A673 (cell line): ENCODE measurements at regions not wholly inside any gene's neighbourhood (a gene's known extent, or its start where the extent isn't known, plus 50 kb on each side); places are given as distances from the start of the nearest gene placed in this dataset.
"Not testable (repeated sequence)": the region's sequence is repeated elsewhere in the genome, so short reads cannot be mapped to it uniquely, and the experiment has no call there.

Experiments
- BruUV-seq: library from RNA; stranded (reverse); fragments of 400-500 nt; replicated peaks from 2 replicates; lab custom pipeline; 2021; lab: Mats Ljungman, UMichigan
- CTCF ChIA-PET: fragments of 300-600 bp; sonication (Branson Sonifier 250); formaldehyde crosslinking; loops from one replicate; lab custom pipeline; 2022; ENCODE audit warnings: antibody characterized with exemption; lab: Charles Lee
- POLR2A ChIA-PET: fragments of 300-600 bp; sonication (Branson Sonifier 250); formaldehyde crosslinking; loops from one replicate; lab custom pipeline; 2022; ENCODE audit warnings: antibody characterized with exemption; ENCODE audit not compliant: low non-redundant PET; lab: Charles Lee
- DNase-seq: peaks from one replicate; pipeline ENCODE4 v3.0.0-alpha.2; 2015; ENCODE audit warnings: low spot score
- H3K27ac ChIP-seq: fragments of 200-600 bp; sonication (generic); 2 replicates; pipeline ENCODE4 v1.5.1; 2016; ENCODE audit warnings: mixed run types, low read depth, mild to moderate bottlenecking, mixed read lengths, antibody characterized with exemption, low read length; ENCODE audit not compliant: poor library complexity, severe bottlenecking
- H3K27me3 ChIP-seq: fragments of 200-600 bp; sonication (generic); replicated peaks from 2 replicates; pipeline ENCODE4 v1.6.1; 2017; ENCODE audit warnings: mixed run types, low read depth, mild to moderate bottlenecking, mixed read lengths, antibody characterized with exemption, low read length; ENCODE audit not compliant: insufficient read depth, poor library complexity
- H3K36me3 ChIP-seq: fragments of 200-600 bp; sonication (generic); 2 replicates; pipeline ENCODE4 v1.6.1; 2016; ENCODE audit warnings: mixed run types, mild to moderate bottlenecking, mixed read lengths, antibody characterized with exemption, low read length; ENCODE audit not compliant: insufficient read depth, poor library complexity, severe bottlenecking
- H3K4me1 ChIP-seq: fragments of 200-600 bp; sonication (generic); 2 replicates; pipeline ENCODE4 v1.6.1; 2017; ENCODE audit warnings: mixed run types, mild to moderate bottlenecking, mixed read lengths, antibody characterized with exemption, low read length; ENCODE audit not compliant: insufficient read depth, poor library complexity, severe bottlenecking
- H3K4me3 ChIP-seq: fragments of 200-600 bp; sonication (generic); 2 replicates; pipeline ENCODE4 v1.5.1; 2016; ENCODE audit warnings: low read depth, mixed run types, mild to moderate bottlenecking, mixed read lengths, low read length; ENCODE audit not compliant: poor library complexity, severe bottlenecking
- H3K9me3 ChIP-seq: fragments of 200-600 bp; sonication (generic); 2 replicates; pipeline ENCODE4 v1.6.1; 2016; ENCODE audit warnings: mixed run types, low read depth, mild to moderate bottlenecking, mixed read lengths, antibody characterized with exemption, low read length; ENCODE audit not compliant: poor library complexity, severe bottlenecking
- EZH2 ChIP-seq: fragments of 200-600 bp; sonication (generic); IDR thresholded peaks from 2 replicates; pipeline ENCODE4 v1.6.1; 2017; ENCODE audit warnings: borderline replicate concordance, low read depth, mild to moderate bottlenecking, mixed read lengths, antibody characterized with exemption, low read length; ENCODE audit not compliant: poor library complexity, severe bottlenecking
- intact Hi-C: fragments of 100-400 bp; cut with micrococcal nuclease; formaldehyde crosslinking; loops from one replicate; pipeline ENCODE4 v1.10.0; 2022; ENCODE audit not compliant: unreplicated experiment
- TF ChIP-seq, protein P1 (sequence below): fragments of 300-800, 200-600 bp; sonication (generic); conservative IDR thresholded peaks from 2 replicates; pipeline ENCODE4 v1.5.1; 2017; ENCODE audit warnings: low read depth, mild to moderate bottlenecking, antibody characterized with exemption, low read length, moderate library complexity, mixed read lengths

GRCh38 chr6:166251655-166252054 is 56.5 kb downstream of the PRR18 start:
- ChIA-PET POLR2A (no interaction called here), CTCF (interaction anchor here (0.7 kb wide), 1 partner anchor 26 kb away, joined by 7 read pairs; no protein-coding TSS in a partner anchor)
- intact Hi-C loops: no loop called here
- Histone ChIP-seq H3K4me1 (no peaks in the 10 kb centered on the region), H3K36me3 (no peaks in the 10 kb centered on the region), H3K9me3 (no peaks in the 10 kb centered on the region), H3K4me3 (no peak overlapping the region), H3K27me3 (peaks cover 45% of the 10 kb centered on the region), H3K27ac (no peak overlapping the region)
- TF ChIP-seq EZH2: no peak
- BruUV-seq: no TSS peak
- no peak for DNase-seq

DNA sequence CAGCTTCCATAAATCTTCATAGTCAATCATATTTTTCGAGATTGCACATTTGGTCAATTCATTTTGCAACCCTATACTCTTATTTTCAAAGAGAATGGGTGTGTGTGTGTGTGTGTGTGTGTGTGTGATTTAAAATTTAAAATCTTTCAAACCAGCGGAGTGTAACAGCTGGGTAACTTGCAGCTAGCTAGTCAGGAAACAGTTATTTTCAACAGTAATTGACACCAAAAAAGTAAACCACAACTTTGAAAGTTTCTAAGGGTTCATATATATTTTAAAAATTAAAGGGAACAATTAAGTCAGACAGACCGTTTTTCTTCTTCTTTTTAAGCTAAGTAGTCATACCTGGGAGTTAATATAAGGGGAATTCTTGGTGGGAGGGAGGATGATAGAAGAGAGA is 57.0 kb downstream of the PRR18 start:
- no peaks in the 10 kb centered on the region for H3K9me3 ChIP-seq
- CTCF ChIA-PET: no interaction called here
- intact Hi-C loops: no loop called here

GRCh38 chr6:166249061-166249785 is 59.0 kb downstream of the PRR18 start:
- DNase-seq, H3K4me1 ChIP-seq, H3K36me3 ChIP-seq, H3K4me3 ChIP-seq, CTCF ChIA-PET, H3K9me3 ChIP-seq, H3K27ac ChIP-seq, intact Hi-C loops, BruUV-seq: not testable (repeated sequence)
- H3K27me3 ChIP-seq: peaks cover 20% of the 10 kb centered on the region
- POLR2A ChIA-PET: interaction anchor here (0.6 kb wide), 1 partner anchor 384 kb away, joined by 3 read pairs; no protein-coding TSS in a partner anchor

More for the DNA sequence above, 57.0 kb downstream of the PRR18 start:
- TF ChIP-seq, protein P1, sequence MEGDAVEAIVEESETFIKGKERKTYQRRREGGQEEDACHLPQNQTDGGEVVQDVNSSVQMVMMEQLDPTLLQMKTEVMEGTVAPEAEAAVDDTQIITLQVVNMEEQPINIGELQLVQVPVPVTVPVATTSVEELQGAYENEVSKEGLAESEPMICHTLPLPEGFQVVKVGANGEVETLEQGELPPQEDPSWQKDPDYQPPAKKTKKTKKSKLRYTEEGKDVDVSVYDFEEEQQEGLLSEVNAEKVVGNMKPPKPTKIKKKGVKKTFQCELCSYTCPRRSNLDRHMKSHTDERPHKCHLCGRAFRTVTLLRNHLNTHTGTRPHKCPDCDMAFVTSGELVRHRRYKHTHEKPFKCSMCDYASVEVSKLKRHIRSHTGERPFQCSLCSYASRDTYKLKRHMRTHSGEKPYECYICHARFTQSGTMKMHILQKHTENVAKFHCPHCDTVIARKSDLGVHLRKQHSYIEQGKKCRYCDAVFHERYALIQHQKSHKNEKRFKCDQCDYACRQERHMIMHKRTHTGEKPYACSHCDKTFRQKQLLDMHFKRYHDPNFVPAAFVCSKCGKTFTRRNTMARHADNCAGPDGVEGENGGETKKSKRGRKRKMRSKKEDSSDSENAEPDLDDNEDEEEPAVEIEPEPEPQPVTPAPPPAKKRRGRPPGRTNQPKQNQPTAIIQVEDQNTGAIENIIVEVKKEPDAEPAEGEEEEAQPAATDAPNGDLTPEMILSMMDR: no peak
- TF ChIP-seq EZH2: no peak
- POLR2A ChIA-PET: no interaction called here
- Histone ChIP-seq H3K4me1 (no peaks in the 10 kb centered on the region), H3K27ac (no peak overlapping the region), H3K4me3 (no peak overlapping the region), H3K27me3 (peaks cover 40% of the 10 kb centered on the region), H3K36me3 (no peaks in the 10 kb centered on the region)
- no TSS peak for BruUV-seq
- no peak for DNase-seq

GRCh38 chr6:166245148-166245547 is 63.0 kb downstream of the PRR18 start:
- H3K27me3 ChIP-seq: no peaks in the 10 kb centered on the region
- no peaks in the 10 kb centered on the region for H3K4me1 ChIP-seq
- intact Hi-C loops: no loop called here
- CTCF ChIA-PET: no interaction called here
- H3K4me3 ChIP-seq: no peak overlapping the region
- no peak for DNase-seq
- no peaks in the 10 kb centered on the region for H3K9me3 ChIP-seq
- BruUV-seq: no TSS peak
- H3K36me3 ChIP-seq: no peaks in the 10 kb centered on the region
- H3K27ac ChIP-seq: no peak overlapping the region
- POLR2A ChIA-PET: no interaction called here
- TF ChIP-seq, protein P1: no peak
- TF ChIP-seq EZH2: no peak
